GM18507 (cell line): ENCODE measurements at regions not wholly inside any gene's neighbourhood (a gene's known extent, or its start where the extent isn't known, plus 50 kb on each side); places are given as distances from the start of the nearest gene placed in this dataset.

Experiments
- DNase-seq: peaks from one replicate; pipeline ENCODE4 v3.0.0; 2011; ENCODE audit warnings: low read depth; ENCODE audit not compliant: insufficient read length; ENCODE audit errors: extremely low spot score
- FAIRE-seq: peaks from 2 replicates; lab custom pipeline; 2011; peaks lifted over from hg19 to GRCh38; lab: Jason Lieb, UNC

- FAIRE-seq (no peak), DNase-seq (no peak)
Measured at GRCh38 chr3:178485756-178486155, 50.5 kb upstream of the KCNMB2 start.
